Stimulated activated CD8-positive, alpha-beta memory T cell treated with anti-CD3 and anti-CD28 coated beads, Interleukin-15, amount 100 ng/mL, for 4 hours (primary cell): ENCODE measurements at regions not wholly inside any gene's neighbourhood (a gene's known extent, or its start where the extent isn't known, plus 50 kb on each side); places are given as distances from the start of the nearest gene placed in this dataset.
"Not testable (repeated sequence)": the region's sequence is repeated elsewhere in the genome, so short reads cannot be mapped to it uniquely, and the experiment has no call there.

Experiments
- DNase-seq, 2 donors: peaks; one replicate each; pipeline ENCODE4 v3.0.0-alpha.2; 2020; ENCODE audit warnings: low read depth in 2 of 2

DNA sequence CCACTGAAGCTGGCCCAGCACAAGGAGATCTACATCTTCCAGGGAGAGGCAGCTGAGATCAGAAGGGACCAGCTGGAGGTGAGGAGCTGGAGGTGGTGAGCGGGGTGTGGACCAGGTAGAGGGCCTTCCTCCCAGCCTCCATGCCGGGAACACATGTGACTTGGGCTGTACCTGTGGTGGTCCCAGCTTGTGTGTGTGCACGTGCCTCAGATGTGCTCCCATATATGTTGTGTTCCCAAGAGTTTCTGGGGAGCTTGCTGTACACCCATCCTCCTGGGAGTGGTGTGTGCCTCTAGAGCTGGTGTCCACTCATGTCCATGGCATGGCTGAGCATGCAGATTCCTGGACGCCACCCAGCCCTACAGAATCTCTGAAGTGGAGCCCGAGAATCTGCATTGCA lies 183.7 kb upstream of the AKAP13 start:
- not testable (repeated sequence) for DNase-seq

DNA sequence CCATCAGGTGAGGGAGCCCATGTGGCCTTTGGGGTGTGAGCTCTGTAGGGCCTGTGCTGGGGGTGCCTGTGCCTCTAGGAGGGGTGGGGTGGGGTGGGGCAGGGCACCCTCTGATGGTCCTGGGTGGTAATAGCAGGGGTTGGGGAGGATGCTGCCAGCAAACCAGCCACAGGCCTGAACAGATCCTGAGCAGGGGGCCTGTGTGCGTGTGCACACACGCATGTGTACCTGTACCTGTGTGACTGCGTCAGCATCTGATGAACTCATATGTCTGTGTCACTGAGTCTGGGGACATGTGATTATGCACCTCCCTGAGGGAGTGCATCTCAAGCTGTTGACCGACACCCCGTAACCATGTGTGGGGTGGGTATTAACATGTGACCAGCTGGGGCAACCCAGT lies 182.8 kb upstream of the AKAP13 start:
- DNase-seq = not testable (repeated sequence)

DNA sequence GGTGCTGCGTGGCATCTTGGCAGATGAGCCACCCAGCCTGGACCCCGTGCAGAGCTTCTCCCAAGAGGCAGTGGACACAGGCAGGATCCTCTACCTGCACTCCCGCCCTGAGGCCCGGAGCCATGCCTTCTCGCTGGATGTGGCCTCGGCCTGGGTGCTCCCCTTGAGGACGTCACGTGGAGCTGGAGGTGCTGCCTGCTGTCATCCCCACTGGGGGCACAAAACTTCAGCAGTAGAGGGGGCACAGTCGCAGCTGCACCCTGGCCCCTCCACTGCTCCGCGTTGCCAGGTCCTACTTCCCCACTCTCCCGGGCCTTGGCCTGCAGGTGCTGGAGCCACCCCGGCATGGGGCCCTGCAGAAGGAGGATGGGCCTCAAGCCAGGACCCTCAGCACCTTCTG lies 182.0 kb upstream of the AKAP13 start:
- DNase-seq = not testable (repeated sequence)

DNA sequence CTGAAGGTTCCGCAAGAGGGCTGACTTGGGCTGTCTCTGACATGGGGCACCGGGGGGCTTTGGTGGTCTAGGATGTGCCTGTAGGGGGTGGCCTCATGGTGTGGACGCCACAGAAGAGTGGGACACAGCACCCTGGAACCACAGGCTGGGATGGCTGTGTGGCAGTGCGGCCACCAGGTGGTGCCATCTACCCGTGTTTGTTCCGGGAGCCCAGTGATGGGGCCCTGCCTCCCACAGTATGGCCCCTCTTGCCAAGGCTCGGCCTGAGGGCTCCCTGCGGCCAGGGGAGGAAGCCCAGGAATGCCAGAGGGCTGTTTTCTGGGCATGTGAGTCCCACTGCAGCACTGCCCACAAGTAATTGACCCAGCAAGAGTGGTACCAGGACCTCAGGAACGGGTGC lies 180.2 kb upstream of the AKAP13 start:
- DNase-seq = not testable (repeated sequence)

DNA sequence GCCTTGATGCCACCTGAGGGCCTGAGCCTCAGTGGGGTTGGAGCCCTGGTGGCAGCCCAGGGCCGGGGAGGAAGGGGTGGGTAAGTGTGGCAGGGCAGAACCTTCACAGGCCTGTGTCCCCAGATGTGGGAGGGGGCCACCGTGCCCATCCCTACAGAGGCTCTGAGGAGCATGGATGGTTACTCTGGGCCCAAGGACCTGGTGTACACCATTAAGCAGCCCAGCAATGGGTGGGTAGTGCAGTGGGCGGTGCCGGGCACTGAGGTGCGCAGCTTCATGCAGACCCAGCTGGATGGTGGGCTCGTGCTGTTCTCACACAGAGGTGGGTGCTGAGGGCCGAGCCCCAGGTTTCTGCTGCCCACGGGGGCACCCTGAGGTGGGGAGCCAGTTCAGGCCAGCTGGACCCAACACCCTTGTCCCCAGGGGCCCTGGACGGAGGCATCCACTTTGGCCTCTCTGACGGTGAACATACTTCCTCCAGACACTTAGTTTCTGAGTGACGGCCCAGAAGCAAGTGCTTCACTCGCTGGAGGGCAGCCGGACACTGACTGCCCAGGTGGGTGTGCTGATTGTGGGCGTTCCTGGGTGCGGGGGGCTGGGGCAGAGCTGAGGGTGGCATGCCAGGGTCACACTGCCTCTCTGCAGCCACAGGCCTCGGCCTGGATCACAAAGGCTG lies 179.1 kb upstream of the AKAP13 start:
- DNase-seq = not testable (repeated sequence)

DNA sequence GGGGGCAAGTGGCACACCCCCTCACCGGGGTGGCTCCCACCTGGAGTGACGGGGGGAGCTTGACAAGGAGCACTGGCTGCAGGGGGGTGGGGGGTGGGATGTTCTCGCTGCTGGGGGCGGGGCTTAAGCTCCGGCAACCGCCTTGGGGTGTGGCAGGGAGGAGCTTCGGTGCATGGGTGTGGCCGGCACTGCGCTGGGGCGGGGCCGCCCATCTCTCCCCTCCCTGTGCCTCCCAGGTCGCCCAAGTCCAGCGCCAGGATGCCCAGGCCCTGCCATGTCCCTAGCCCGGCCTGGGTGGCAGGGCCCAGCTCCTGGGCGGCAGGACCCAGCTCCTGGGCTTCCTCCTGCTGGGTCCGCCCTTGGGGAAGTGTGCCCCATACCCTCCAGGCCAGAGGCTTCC lies 175.9 kb upstream of the AKAP13 start:
- not testable (repeated sequence) for DNase-seq

DNA sequence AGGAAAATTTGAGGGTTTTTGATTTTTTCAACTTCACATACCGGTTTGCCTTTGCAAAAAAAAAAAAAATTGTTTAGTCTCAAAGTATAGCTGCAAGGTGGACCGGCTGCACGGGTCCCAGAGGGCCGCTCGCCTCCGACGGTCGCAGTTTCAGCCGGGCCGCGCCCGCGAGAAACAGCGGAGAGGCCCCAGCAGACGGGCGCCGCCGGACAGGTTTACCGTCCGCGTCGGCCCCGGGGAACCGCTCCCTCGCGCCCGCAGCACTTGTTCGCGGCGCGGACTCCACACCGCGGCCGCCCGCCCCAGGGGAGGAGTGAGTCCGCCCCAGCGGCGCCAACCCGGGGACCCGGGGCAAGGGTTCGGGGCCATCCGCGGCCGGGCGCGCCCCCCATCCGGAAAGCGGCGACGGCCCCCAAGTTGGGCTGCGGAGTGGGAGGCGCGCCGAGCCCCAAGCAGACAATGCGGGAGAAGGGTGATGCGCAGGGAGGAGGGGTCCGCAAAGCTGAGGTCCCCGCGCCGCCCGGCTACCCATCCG lies 146.5 kb upstream of the AKAP13 start:
- not testable (repeated sequence) for DNase-seq

DNA sequence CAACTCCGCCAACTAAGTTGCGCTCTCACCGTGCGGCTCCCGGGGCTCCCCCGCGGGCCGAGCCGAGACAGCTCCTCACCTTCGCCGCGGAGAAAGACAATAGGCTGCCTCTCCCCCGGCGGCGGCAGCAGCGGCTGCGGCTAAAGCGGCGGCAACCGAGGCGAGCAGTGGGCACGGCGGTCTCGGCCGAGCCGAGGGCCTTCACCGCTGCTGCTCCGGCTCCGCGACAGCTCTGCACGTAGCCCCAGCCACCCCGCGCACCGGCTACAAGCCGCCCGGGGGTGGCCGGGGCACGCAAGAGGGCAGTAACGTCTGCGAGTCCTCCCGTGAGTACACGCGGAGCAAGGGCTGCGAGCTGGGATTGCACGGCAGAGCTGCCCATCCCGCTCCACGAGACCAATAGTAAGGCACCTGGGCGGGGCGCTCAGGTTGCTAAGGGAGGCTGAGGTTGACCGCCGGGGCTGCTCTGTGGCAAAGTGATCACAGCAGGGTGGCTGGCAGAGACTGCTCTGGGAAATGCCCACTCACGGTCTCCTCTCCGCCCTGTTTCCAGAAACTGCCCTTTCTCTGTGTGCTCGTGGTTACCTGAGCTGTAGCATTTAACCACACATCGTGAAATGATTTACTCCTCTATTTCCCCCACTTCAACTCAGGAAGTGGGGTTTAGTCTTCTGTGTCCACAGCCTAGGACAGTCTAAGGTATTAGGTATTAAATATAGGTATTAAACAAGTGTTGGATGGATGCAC lies 145.8 kb upstream of the AKAP13 start:
- not testable (repeated sequence) for DNase-seq

DNA sequence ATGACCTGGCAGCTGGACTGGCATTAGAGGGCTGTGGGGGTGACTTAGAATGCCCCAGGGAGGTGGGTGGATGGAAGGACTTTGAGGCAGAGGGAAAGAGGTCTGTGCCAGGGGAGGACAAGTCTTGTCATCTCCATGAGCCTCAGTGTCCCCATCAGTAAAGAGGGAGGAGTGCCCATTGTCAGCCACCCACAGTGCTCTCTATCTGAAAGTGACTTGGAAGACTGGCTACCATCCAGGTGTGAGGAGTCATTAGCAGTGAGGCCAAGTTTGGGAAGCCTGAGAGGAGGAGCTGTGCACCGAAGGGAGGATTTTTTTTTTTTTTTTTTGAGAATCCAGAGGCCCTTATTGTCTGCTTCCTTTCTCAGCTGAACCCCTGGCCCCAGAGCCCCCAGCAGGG lies 136.3 kb upstream of the AKAP13 start:
- DNase-seq = not testable (repeated sequence)

DNA sequence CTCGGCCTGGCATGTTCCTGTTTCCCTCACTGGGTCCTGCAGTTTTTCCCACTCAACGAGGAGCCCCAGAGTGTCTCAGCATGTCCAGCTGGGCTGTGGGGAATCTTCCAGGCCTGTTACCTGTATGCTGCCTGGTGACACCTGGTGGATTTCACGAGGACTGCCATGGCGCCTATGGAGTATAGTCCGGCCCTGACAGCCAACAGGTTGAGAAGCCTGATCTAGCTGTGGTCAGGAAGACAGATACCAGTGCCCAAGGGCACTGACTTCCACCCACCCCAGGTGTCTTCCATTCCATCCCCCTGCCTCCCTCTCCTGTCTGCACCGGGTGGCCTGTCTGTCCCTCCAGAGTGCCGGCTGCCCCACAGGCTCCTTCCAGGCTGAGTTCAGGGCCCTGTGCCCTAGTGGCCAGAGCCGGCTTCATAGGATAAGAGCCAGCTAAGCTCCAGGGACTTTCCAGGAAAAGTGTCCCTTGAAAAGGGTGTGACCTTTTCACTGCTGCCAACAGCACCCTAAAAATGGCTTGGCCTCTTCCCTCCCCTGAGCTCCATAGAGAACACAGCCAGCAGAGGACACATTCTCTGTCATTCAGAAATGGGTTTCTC lies 129.4 kb upstream of the AKAP13 start:
- not testable (repeated sequence) for DNase-seq

DNA sequence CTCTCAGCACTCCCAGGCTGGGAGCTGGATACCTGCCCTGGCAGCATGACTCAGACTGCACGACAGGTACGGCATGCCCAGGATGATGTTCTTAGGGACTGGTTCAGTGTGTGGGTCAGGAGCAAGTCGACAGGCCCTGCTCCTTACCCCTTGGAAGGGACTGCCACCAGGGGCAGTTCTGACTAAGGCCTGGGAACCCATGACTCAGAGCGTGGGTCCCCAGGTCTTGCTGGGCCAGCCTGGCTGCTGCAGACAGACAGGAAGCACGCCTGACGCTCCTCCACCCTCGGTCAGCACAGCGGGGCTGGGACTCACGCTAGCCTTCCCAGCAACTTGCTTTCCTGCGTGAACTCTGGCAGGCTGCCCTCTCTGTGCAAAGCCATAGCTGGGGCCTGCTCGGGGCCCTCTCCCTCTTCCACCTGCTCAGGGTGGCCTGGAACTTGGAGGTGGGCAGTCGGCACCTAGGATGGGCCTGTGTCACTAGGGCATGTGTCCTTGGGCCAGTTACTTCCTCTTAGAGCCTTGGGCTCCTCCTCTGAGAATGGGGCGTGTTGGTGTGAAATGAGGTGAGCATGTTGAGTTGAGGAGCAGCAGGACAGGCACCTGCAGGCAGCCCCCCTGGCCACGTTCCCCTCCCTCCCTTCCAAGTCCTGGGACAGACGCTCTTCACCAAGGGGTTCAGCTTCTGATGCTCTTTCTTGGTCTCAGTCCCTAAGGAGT lies 127.0 kb upstream of the AKAP13 start:
- DNase-seq = not testable (repeated sequence)

DNA sequence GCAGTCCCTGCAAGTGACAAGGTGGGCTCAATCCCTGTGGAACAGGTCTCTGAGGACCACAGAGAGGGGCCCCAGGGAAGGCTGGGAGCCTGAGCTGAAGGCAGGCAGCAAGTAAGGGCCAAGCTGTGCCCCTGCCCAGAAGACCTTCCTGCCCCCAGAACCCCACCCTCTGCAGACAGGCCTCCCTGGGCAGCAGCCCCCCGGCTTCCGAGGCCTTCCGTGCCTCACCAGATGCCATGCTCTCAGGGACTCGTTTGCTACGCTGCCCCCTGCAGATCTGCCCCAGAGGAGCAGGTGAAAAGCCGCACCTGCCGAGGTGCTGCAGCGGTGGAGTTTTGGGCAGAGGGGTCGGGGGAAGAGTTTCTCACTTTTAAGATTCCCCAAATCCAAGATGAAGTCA lies 125.4 kb upstream of the AKAP13 start:
- DNase-seq = not testable (repeated sequence)

DNA sequence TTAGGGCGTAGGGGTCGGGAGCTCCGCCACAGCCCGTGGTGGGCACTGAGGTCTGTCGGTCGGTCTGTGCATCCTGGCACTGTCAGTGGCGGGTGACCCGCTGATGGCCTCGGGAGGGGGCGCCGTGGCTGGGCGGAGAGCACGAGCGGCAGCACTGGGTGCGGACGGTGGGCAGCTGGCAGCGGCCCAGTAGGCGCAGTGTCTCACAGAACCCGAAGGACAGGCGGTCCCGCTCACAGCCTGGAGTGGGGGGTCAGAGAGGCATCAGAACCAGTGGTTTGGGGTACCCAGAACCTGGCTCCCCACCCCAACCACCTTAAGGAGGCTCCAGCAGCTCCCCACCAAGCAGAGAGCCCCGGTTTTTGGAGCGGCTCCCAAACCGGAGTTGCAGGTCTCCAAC lies 124.9 kb upstream of the AKAP13 start:
- DNase-seq = not testable (repeated sequence)

DNA sequence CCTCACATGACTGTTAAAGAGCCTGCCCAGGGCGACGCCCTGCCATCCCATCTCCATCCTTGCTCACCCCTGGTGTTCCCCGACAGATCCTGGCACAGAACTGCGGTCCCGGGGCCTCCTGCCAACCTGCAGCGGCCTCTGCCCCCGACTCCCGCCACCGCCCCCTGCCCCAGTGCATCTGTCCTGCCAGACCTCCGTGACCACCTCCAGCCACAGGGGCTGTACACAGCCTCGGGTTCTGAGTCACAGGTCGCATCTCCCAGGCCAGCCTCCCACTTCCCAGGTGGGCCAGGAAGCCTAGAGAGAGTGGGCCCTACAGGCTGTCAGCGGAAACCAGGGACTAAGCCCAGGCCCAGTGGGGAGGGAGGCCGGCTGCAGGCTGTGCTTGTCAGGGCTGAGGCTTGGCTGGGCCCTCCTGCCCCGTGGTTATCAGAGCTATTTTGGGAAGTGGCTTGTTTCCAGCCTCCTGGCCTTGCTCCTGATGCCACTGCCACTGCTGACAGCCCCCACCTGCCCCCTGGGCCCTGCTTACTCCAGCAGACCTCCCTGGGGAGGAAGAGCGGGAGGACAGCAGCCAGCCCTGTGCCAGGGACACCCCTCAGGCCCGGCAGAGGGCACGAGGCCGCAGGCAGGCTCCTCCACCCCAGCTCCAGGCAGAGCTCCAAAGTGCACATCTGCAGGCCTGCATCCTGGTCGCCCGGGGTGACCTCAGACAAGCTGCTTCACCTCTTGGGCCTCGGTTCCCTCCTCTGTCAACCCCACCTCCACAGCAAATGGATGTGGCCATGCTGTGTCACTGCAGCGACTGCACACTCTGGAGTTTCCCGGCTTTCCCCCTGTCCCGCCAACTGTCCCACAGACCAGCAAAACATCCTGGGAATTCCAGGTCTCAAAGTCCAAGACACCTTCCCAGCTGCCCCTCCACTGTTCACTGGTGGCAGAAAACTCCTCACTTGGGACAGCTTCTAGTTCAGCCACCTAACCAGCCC lies 124.1 kb upstream of the AKAP13 start:
- not testable (repeated sequence) for DNase-seq

DNA sequence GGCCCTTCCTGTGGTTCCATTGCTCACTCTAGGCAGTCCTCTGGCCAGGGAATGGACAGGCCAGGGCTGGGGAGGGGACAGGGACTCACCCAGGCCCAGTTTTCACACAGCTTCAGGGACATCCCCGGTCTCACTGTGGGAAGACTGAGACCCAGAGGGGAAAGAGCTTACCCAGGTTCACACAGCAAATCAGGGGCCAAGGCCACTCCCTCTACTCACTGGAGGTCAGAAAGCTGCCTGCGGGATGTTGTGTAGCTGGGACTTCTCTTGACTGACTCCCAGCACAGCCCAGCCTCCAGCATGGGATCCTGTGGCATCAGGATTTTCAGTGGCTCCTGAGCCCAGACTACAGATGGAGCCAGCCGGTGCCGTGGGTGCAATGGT lies 122.3 kb upstream of the AKAP13 start:
- DNase-seq = not testable (repeated sequence)

DNA sequence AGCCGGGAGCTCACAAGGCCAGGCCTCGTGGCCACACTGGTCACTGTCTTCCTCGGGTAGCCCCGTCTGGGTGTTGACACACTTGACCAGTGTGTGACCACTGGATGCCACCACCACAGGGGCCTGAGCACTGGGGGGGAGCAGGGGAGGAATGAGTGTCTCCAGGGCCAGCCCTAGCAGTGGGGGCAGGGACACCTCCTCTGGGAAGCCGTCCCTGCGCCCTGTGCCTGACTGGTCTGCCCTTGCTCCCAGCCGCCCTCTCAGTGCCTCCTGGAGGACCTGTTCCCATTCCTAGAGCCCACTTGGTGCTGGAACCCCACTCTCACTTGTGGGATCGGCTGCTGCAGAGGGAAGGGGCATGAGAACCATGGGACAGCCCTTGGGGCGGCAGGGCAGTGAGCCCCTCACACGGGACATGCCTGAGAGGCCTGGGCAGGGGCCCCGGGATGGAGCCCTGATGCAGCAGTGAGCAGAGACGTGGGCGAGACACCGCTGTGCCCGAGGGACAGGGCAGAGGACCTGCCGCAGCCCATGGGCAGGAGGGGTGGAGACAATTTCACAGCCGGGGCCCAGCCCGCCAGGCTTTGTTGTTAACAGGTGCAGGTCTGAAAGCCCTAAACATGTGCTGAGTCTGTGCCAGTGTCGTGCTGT lies 121.7 kb upstream of the AKAP13 start:
- not testable (repeated sequence) for DNase-seq

DNA sequence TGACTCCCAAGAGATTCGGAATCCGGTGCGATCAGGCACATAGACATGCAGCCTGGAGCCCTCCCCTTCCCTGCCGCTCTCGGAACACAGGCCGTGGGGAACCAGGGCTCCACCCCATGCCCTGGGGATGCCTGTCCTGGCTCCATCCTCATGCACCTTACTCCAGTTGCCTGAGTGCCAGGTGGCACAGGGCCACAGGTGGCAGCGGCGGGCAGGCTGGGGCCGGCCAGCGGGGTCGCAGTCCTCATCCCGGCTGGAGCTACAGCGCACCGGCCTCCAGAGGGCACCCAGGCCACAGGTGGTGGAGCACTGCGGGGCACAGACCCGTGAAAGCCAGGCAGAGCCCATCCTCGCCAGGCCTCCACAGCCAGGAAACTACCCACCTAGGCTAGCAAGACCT lies 119.9 kb upstream of the AKAP13 start:
- DNase-seq = not testable (repeated sequence)

DNA sequence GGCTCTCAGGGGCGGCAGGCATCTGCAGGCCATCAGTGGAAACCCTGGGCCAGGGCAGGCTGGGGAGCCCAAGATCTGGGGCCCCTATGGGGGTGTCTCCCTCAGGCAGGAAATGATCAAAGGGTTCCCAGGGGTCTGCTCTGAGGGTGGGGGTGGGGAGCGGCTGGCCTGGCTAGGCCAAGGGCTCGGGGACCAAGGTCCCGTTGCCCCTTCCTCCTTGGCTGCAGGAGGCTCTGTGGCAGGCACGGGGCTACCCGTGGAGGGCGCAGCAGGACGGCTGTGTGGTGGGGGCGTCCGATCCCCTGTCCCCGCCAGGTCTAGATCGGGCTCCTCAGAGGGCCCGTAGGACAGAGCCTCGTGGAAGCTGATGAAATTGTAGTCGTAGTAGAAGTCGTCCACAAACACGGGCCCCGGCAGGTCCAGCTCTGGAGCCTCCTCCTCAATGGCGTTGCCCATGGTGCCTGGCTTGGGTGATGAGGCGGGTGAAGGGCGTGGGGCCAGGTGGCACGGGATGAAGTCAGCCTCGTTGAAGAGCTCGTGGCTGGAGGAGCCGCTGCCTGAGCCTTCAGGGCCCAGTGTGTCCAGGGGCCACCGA lies 117.8 kb upstream of the AKAP13 start:
- DNase-seq = not testable (repeated sequence)

DNA sequence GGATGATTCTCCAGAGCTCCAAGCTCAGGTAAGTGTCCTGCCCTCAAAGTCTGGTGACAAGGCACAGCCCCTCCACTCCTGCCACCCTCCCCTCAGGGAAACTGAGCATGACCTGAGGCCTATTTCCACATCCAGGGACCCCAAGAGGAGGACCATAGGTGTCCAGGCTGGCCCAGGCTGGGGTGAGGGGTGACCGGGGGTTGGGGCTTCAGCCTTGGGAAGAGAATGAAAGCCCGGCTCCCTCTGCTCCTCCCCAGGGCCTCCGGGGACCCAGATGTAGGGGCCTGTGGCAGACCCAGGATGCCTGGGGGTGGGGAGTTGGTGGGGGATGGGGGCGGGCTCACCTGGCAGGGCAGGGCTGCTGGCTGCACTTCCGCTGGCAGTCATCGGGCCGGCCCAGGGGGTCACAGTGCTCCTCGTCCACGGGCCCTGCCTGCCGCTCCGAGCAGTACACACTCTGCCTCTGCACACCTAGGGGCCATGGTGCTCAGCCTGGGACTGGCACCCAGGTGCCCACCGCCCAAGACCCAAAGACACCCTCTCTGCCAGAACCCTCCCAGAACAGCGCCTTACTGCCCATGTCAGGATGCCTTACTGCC lies 116.5 kb upstream of the AKAP13 start:
- DNase-seq = not testable (repeated sequence)
